ENCODE measurements at regions not wholly inside any gene's neighbourhood (a gene's known extent, or its start where the extent isn't known, plus 50 kb on each side); places are given as distances from the start of the nearest gene placed in this dataset.

- Histone ChIP-seq H2BK120ac (ENCODE audit: low read depth, low read length) (no peak overlapping the region), H3K79me1 (replicated peaks; ENCODE audit: low read length, poor library complexity, severe bottlenecking) (no peaks in the 10 kb centered on the region), H2BK5ac (ENCODE audit: low read depth, low read length, poor library complexity, severe bottlenecking) (no peak overlapping the region), H2AFZ (ENCODE audit: low read depth, low read length) (no peak overlapping the region), H3K9me3 (ENCODE audit: control insufficient read depth, low read length) (peaks cover 3% of the 10 kb centered on the region), H3K4me3 (ENCODE audit: insufficient read depth in 1 of 2, low read depth in 1 of 2, low read length in 2 of 2) (no peak overlapping the region), H3K9ac (ENCODE audit: low read length) (no peak overlapping the region), H3K27me3 (ENCODE audit: control insufficient read depth in 1 of 2, insufficient read depth in 1 of 2, low read length in 2 of 2) (no peaks in the 10 kb centered on the region), H2AK5ac (ENCODE audit: low read length, severe bottlenecking) (no peak overlapping the region), H2BK15ac (ENCODE audit: low read depth, poor library complexity, severe bottlenecking) (no peak overlapping the region), H3K4me1 (ENCODE audit: control insufficient read depth, insufficient read depth, low read depth, low read length) (peaks cover 2% of the 10 kb centered on the region), H4K91ac (ENCODE audit: low read length) (no peak overlapping the region), H3K14ac (ENCODE audit: low read length in 2 of 2) (no peak overlapping the region), H3K4me2 (ENCODE audit: low read length, poor library complexity, severe bottlenecking) (no peak overlapping the region), H3K4ac (ENCODE audit: low read depth in 1 of 2, low read length in 2 of 2) (no peak overlapping the region), H3K36me3 (ENCODE audit: control insufficient read depth in 1 of 2, insufficient read depth in 2 of 2, low read depth in 1 of 2, low read length in 2 of 2) (no peaks in the 10 kb centered on the region), H2BK12ac (ENCODE audit: low read length in 2 of 2) (no peak overlapping the region), H3K27ac (ENCODE audit: low read length, poor library complexity, severe bottlenecking) (no peak overlapping the region), H4K8ac (ENCODE audit: low read length) (no peak overlapping the region), H3K18ac (ENCODE audit: low read depth in 1 of 2, low read length in 2 of 2) (no peak overlapping the region), H3K23ac (ENCODE audit: low read length in 2 of 2) (no peak overlapping the region)
- DNase-seq: no peak
- WGBS: 90% methylated on average over 5 of the region's 6 CpGs
These were observed 80.4 kb upstream of the MGMT start for GRCh38 chr10:129386415-129387257.

GRCh38 chr10:129387258-129387525 lies 79.8 kb upstream of the MGMT start:
- no peak overlapping the region for H3K4me2 ChIP-seq (ENCODE audit: low read length, poor library complexity, severe bottlenecking)
- no peak overlapping the region for H3K9ac ChIP-seq (ENCODE audit: low read length)
- H3K4me1 ChIP-seq (ENCODE audit: control insufficient read depth, insufficient read depth, low read depth, low read length): peaks cover 2% of the 10 kb centered on the region
- no peak overlapping the region for H2AFZ ChIP-seq (ENCODE audit: low read depth, low read length)
- no peak overlapping the region for H3K4me3 ChIP-seq (ENCODE audit: insufficient read depth in 1 of 2, low read depth in 1 of 2, low read length in 2 of 2)
- no peaks in the 10 kb centered on the region for H3K36me3 ChIP-seq (ENCODE audit: control insufficient read depth in 1 of 2, insufficient read depth in 2 of 2, low read depth in 1 of 2, low read length in 2 of 2)
- no peak overlapping the region for H2BK120ac ChIP-seq (ENCODE audit: low read depth, low read length)
- 88% methylated on average over 5 of the region's 5 CpGs for WGBS
- peaks cover 3% of the 10 kb centered on the region for H3K9me3 ChIP-seq (ENCODE audit: control insufficient read depth, low read length)
- H2BK5ac ChIP-seq (ENCODE audit: low read depth, low read length, poor library complexity, severe bottlenecking): no peak overlapping the region
- H3K79me1 ChIP-seq (replicated peaks; ENCODE audit: low read length, poor library complexity, severe bottlenecking): no peaks in the 10 kb centered on the region
- H3K4ac ChIP-seq (ENCODE audit: low read depth in 1 of 2, low read length in 2 of 2): no peak overlapping the region
- no peak overlapping the region for H2BK12ac ChIP-seq (ENCODE audit: low read length in 2 of 2)
- H3K27ac ChIP-seq (ENCODE audit: low read length, poor library complexity, severe bottlenecking): no peak overlapping the region
- no peak overlapping the region for H3K14ac ChIP-seq (ENCODE audit: low read length in 2 of 2)
- H2AK5ac ChIP-seq (ENCODE audit: low read length, severe bottlenecking): no peak overlapping the region
- H4K8ac ChIP-seq (ENCODE audit: low read length): no peak overlapping the region
- no peaks in the 10 kb centered on the region for H3K27me3 ChIP-seq (ENCODE audit: control insufficient read depth in 1 of 2, insufficient read depth in 1 of 2, low read length in 2 of 2)
- no peak overlapping the region for H3K23ac ChIP-seq (ENCODE audit: low read length in 2 of 2)
- H4K91ac ChIP-seq (ENCODE audit: low read length): no peak overlapping the region
- H3K18ac ChIP-seq (ENCODE audit: low read depth in 1 of 2, low read length in 2 of 2): no peak overlapping the region
- DNase-seq: no peak
- no peak overlapping the region for H2BK15ac ChIP-seq (ENCODE audit: low read depth, poor library complexity, severe bottlenecking)

DNA sequence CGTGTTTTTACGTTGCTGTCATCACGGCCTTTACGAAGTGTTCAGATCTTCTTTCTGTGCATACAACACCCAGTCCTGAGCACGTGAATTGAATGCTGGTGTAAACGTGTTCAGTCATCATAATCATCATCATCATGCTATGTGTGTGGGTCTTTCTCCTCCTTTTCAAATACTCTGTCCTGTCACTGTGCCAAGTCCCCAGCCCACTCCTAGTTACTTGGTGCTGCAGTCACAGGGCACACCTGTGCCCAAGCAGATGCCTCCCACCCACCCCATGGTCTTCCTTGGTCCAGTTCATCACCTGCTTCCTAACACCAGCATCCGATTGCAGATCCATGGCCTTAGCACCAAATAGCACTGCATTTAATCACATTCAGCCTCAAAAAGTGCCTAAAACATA lies 78.6 kb upstream of the MGMT start:
- no peak overlapping the region for H3K14ac ChIP-seq (ENCODE audit: low read length in 2 of 2)
- H3K9ac ChIP-seq (ENCODE audit: low read length): no peak overlapping the region
- H3K27me3 ChIP-seq (ENCODE audit: control insufficient read depth in 1 of 2, insufficient read depth in 1 of 2, low read length in 2 of 2): no peaks in the 10 kb centered on the region
- no peak overlapping the region for H2BK5ac ChIP-seq (ENCODE audit: low read depth, low read length, poor library complexity, severe bottlenecking)
- no peak overlapping the region for H2BK120ac ChIP-seq (ENCODE audit: low read depth, low read length)
- H2BK12ac ChIP-seq (ENCODE audit: low read length in 2 of 2): no peak overlapping the region
- no peak for DNase-seq
- no peak overlapping the region for H2AFZ ChIP-seq (ENCODE audit: low read depth, low read length)
- WGBS: 95% methylated on average over 7 of the region's 7 CpGs
- no peak overlapping the region for H3K4me2 ChIP-seq (ENCODE audit: low read length, poor library complexity, severe bottlenecking)
- no peak overlapping the region for H2AK5ac ChIP-seq (ENCODE audit: low read length, severe bottlenecking)
- no peak overlapping the region for H3K23ac ChIP-seq (ENCODE audit: low read length in 2 of 2)
- H3K36me3 ChIP-seq (ENCODE audit: control insufficient read depth in 1 of 2, insufficient read depth in 2 of 2, low read depth in 1 of 2, low read length in 2 of 2): no peaks in the 10 kb centered on the region
- H3K4me3 ChIP-seq (ENCODE audit: insufficient read depth in 1 of 2, low read depth in 1 of 2, low read length in 2 of 2): no peak overlapping the region
- H3K4ac ChIP-seq (ENCODE audit: low read depth in 1 of 2, low read length in 2 of 2): no peak overlapping the region
- no peak overlapping the region for H4K8ac ChIP-seq (ENCODE audit: low read length)
- no peak overlapping the region for H4K91ac ChIP-seq (ENCODE audit: low read length)
- no peak overlapping the region for H3K27ac ChIP-seq (ENCODE audit: low read length, poor library complexity, severe bottlenecking)
- no peak overlapping the region for H2BK15ac ChIP-seq (ENCODE audit: low read depth, poor library complexity, severe bottlenecking)
- no peak overlapping the region for H3K18ac ChIP-seq (ENCODE audit: low read depth in 1 of 2, low read length in 2 of 2)
- peaks cover 3% of the 10 kb centered on the region for H3K9me3 ChIP-seq (ENCODE audit: control insufficient read depth, low read length)
- no peaks in the 10 kb centered on the region for H3K79me1 ChIP-seq (replicated peaks; ENCODE audit: low read length, poor library complexity, severe bottlenecking)
- H3K4me1 ChIP-seq (ENCODE audit: control insufficient read depth, insufficient read depth, low read depth, low read length): peaks cover 2% of the 10 kb centered on the region

GRCh38 chr10:129389194-129389593 lies 77.8 kb upstream of the MGMT start:
- no peak overlapping the region for H2BK12ac ChIP-seq (ENCODE audit: low read length in 2 of 2)
- 81% methylated on average over 6 of the region's 6 CpGs for WGBS
- H2BK5ac ChIP-seq (ENCODE audit: low read depth, low read length, poor library complexity, severe bottlenecking): no peak overlapping the region
- no peak overlapping the region for H3K4me2 ChIP-seq (ENCODE audit: low read length, poor library complexity, severe bottlenecking)
- H4K8ac ChIP-seq (ENCODE audit: low read length): no peak overlapping the region
- no peak overlapping the region for H3K4me3 ChIP-seq (ENCODE audit: insufficient read depth in 1 of 2, low read depth in 1 of 2, low read length in 2 of 2)
- H3K27me3 ChIP-seq (ENCODE audit: control insufficient read depth in 1 of 2, insufficient read depth in 1 of 2, low read length in 2 of 2): no peaks in the 10 kb centered on the region
- H3K9ac ChIP-seq (ENCODE audit: low read length): no peak overlapping the region
- no peak overlapping the region for H2AK5ac ChIP-seq (ENCODE audit: low read length, severe bottlenecking)
- H3K36me3 ChIP-seq (ENCODE audit: control insufficient read depth in 1 of 2, insufficient read depth in 2 of 2, low read depth in 1 of 2, low read length in 2 of 2): no peaks in the 10 kb centered on the region
- H2AFZ ChIP-seq (ENCODE audit: low read depth, low read length): no peak overlapping the region
- H3K27ac ChIP-seq (ENCODE audit: low read length, poor library complexity, severe bottlenecking): no peak overlapping the region
- no peak overlapping the region for H2BK15ac ChIP-seq (ENCODE audit: low read depth, poor library complexity, severe bottlenecking)
- no peak overlapping the region for H3K18ac ChIP-seq (ENCODE audit: low read depth in 1 of 2, low read length in 2 of 2)
- no peaks in the 10 kb centered on the region for H3K79me1 ChIP-seq (replicated peaks; ENCODE audit: low read length, poor library complexity, severe bottlenecking)
- no peak overlapping the region for H3K14ac ChIP-seq (ENCODE audit: low read length in 2 of 2)
- no peak overlapping the region for H4K91ac ChIP-seq (ENCODE audit: low read length)
- no peak for DNase-seq
- H2BK120ac ChIP-seq (ENCODE audit: low read depth, low read length): no peak overlapping the region
- no peak overlapping the region for H3K23ac ChIP-seq (ENCODE audit: low read length in 2 of 2)
- H3K4me1 ChIP-seq (ENCODE audit: control insufficient read depth, insufficient read depth, low read depth, low read length): no peaks in the 10 kb centered on the region
- no peaks in the 10 kb centered on the region for H3K9me3 ChIP-seq (ENCODE audit: control insufficient read depth, low read length)
- no peak overlapping the region for H3K4ac ChIP-seq (ENCODE audit: low read depth in 1 of 2, low read length in 2 of 2)

Data from mesenchymal stem cell (in vitro differentiated cells and primary cell).